HG02759 (cell line): ENCODE measurements at regions not wholly inside any gene's neighbourhood (a gene's known extent, or its start where the extent isn't known, plus 50 kb on each side); places are given as distances from the start of the nearest gene placed in this dataset.
"Not testable (repeated sequence)": the region's sequence is repeated elsewhere in the genome, so short reads cannot be mapped to it uniquely, and the experiment has no call there.

Experiments
- ATAC-seq: cut with Tn5 transposase; IDR thresholded peaks from one replicate; pipeline ENCODE4 v1.9.1; 2021; ENCODE audit warnings: mild to moderate bottlenecking, moderate library complexity; ENCODE audit not compliant: unreplicated experiment

DNA sequence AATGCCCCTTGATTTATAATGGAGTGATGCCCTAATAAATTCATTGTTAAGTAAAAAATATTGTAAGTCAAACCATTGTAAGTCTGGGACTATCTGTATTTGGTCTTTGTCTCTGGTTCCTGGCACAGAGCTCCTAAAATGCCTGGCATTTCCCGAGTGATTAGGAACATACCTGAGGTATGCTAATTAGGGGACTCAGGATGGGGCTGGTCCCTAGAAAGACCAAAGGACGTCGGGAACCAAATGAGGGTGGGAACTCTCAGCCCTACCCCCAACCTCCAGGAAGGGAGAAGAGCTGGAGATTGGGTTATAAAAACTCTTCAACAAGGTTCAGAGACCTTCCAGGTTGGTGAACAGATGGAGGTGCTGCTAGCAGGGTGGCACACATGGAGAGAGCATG is 82.6 kb upstream of the ARG1 start:
- no peak for ATAC-seq

DNA sequence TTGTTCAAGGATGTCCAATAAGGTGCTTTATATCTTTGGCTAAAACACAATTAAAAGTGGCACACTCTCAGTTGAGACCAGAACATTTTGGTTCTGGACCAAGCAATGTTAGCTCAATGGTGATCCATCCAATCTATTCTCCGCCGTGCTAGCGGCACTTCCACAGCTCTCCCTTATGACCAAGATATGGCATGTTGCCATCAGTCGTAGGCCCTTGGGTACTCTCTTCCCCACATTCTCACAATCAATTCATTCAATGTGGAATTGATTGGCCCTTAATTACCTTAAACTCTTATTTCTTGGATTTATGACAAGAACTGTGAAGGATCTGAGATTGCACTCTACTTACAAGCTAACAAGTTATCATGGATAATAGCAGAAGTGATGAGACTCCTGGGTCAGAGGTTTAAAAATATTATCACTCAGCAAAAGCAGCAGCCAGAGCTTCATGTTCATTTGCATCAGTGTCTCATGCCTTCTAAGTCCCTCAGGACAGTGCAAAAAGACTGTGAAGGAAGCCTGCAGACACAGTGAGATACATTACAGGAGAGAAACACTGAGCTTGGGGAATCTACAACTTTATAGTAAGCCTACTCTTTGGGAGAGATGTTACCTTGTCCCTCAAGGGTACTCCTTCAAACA is 80.0 kb upstream of the ARG1 start:
- ATAC-seq: no peak

DNA sequence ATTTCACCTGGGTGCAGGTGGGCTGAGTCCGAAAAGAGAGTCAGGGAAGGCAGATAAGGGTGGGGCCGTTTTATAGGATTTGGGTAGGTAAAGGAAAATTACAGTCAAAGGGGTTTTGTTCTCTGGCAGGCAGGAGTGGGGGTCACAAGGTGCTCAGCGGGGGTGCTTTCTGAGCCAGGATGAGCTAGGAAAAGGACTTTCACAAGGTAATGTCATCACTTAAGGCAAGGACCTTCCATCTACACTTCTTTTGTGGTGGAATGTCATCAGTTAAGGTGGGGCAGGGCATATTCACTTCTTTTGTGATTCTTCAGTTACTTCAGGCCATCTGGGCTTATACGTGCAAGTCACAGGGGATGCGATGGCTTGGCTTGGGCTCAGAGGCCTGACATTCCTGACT is 68.6 kb upstream of the ARG1 start:
- ATAC-seq: not testable (repeated sequence)

DNA sequence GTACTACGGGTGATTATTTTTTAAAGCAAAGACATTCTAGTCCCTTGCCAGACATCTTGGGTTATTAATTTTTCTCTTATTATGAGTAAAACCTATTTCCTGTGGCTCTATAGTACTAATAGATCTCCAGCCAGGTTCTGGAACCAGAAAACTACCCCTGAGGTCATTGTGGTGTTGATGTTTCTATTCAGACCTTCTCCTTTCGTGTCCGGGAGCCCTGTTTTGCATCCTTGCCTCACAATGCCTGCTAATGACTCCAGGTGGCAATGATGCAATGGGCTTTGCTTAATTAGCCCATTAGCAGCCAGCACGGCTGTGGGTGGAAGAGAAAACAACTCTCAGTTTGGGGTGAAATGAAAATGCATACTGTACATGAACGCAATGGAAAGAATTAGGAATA is 62.9 kb upstream of the ARG1 start:
- peak; percentile 80 for ATAC-seq

DNA sequence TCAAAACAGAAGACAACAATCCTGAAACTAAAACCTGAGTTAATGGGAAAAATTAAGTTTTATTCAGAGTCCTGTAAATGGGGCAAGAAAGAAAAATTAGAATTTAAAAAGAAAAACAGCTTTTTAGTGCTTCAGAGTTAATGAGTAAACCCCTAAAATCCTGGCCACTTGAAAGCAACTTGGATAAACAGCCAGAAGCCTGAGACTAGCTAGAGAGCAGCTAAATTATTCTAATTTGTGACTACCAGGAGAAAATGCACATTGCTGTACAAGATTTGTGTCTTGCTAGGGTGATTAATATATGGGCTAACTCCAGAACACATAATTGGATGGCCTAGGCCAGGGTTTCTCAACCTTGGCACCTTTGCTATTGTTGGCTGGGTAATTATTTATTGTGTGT is 62.4 kb upstream of the ARG1 start:
- no peak for ATAC-seq

DNA sequence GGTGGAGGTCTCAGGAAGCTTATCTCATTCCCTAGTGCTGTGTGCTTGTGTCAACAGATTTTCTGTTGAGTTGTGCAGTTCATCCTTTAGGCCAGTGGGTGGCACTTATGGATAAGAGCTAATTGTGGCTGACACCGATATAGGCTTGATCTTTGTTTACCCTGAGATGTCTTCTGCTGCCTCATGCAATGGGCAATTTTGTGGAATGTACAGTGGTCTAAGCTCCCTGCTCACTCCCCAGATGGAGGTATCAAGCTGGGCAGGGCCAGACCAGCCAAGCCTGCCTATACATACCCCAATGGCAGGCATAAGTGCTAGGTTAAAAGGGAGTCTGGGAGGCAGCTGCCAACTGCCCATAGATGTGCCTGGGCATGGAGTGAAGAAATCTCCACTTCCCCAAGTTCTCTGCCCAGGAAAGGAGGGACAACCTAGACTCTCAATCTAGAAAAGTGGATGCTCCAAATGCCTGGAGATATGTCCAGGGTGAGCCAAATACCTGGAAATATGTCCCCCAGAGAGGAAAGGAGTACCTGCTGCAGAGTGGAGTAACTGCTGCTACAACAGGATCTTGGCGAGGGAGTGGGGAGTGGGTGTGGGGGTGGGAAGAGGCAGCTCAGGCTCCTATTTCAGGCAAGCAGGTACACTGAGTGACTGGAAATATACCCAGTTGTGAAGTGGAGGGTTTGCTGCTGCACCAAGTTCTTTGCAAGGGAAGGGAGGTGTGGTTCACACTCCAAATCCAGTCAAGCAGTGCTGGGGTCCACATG is 53.2 kb upstream of the ARG1 start:
- ATAC-seq: peak; percentile 97
